MV-4-11 (cell line): ENCODE measurements at regions not wholly inside any gene's neighbourhood (a gene's known extent, or its start where the extent isn't known, plus 50 kb on each side); places are given as distances from the start of the nearest gene placed in this dataset.

Source experiments
- DNase-seq: peaks from one replicate; lab custom pipeline; 2025; lab: John Stamatoyannopoulos, UW

DNA sequence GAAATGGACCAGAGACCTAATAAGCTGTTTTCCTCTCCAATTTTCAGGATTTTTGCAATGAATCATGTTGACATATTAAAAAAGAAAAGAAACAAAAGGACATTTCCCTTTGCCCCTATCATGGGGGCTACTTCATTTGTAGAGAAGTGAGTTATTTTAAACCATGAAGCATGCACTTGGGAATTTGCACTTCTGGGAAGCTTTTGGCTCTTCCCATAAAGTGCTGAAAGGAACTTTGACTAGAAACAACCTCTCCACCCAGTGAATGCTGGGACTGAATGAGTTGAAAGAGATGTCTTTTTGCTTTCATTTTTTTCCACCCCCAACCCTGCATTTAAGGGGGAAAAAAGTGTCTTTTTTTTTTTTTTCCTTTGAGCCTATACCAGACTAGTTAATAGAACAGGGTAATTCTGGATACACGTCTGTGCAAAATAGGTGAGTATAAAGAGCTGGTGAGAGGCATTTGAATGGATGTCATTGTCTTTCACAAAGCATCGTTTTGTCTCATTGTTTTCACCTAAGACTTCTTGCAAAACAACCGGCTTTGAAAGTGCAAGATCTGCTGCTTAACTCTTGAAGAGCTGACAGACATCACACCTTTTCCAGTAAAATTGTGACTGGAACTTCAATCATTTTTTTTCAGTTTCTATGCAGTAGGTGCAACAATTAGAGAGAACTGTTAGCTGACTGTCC, 138.7 kb upstream of the BACH2 start:
- DNase-seq = no peak

DNA sequence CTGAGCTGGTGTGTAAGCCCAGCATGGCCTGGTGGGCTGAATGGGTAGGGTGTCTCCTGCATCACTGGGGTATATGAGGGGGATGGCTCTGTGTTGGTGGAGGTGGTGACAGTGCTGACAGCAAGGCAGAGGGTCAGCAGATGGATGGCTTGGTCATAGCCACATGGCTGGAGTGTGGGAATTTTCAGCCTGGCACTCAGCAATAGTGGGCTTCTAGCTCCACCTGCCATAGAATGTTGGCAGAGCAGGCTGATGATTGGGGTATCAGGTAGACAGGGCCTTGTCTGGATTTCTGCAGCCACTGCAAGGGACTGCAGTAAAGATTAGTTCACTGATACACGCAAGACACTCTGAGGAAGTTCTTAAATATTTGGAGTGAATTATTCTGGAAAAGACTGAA, 137.5 kb upstream of the BACH2 start:
- no peak for DNase-seq

DNA sequence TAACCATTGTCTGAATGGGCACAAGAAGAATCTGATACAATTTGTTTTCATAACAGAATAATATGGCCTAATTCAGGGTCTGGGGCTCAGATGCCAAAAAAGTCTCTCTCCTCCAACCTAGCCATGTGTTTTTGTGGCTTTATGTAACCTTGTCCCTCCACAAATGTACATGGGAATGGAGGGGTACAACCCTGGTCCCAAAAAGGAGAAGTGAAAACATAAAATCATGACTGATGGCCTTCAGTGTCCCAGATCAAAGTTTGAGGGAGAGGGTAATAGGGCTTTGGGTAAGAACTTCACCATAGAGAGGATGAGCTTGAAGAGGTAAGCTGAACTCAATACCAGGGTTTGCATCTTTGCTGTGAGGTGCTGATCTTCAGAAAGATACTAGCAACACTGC, 136.3 kb upstream of the BACH2 start:
- no peak for DNase-seq

DNA sequence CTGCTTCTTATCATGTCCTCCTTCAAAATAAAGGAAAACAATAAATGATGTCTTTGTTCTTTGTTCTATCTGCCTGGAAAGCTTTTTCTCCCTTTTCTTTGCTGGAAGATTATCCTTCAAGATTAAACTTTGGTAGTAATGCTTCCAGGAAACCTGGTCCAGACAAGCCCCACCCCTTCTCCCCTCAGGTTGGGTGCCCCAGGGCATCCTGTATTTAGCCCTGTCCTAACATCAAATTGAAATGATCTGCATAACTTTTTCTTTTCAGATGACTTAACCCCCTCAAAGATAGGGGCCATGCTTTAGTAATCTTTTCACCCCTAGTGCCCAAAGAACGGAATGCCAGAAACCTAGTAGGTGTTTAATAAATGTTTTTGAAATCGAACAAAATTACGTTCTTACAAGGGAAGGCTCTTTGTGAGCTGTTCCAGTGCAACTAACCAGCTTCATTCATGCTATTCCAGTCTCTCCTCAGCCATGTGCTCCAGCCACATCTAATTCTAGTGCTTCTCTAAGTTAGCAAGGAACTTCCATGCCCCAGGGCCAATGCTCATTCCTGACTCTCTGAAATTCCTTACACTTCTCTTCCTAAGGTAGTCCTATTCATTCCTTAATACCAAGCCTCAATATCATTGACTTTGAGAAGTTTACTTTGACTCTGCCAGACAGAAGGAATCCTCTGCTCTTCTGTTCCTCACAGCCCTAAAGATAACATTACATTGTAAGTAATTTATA, 135.6 kb upstream of the BACH2 start:
- DNase-seq = no peak

DNA sequence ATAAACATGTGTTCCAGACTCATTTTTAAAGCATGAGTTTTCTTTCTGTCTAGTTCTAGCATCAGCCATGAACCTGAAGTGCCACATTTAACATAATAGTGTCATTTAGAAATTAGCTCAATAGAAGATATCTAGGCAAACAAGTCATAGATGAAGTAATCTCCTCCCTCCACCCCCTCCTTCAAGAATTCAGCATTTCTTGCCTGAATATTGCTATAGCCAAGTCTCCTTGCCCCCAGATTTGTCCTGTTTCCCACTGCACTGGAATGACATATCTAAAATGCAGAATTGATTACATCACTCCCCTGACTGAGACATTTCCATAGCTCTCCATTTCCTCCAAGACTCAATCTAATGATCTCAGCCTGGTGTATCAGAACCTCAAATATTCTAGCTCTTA, 134.9 kb upstream of the BACH2 start:
- DNase-seq = no peak

DNA sequence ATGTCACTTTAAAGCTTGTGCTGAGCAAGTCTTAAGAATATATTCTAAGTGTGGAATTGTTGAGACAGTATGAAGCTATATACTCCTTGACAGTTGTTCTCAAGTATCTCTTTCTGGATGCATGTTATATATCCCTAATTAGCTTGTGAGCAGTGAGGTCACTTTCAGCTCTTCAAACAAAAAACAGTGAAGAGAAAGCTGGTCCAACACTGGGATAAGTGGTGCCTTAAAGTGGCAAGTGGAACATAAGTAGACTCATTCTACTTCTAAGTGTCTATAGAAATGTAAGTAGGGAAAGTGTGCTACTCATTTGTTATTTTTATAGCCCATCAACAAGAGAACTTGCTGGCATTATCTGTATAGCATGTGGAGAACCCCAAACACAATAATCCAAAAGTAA, 133.1 kb upstream of the BACH2 start:
- DNase-seq = no peak

DNA sequence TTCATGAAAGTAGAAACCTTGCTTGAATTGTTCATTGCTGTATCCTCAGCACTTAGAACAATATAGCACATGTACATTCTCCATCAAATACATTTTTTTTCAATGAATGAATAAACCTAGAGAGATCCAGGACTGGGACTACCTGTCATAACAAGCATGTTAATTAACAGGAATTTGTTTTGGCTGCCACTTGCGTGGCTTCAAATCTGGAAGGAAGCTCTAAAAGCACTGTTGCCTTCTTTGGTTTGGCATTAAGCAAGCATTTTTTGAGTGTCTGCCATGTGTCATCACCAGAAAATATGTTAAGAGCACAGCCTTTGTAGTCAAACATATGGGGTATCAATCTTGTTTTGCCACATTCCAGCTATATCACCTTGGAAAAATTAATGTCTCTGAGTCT, 131.9 kb upstream of the BACH2 start:
- DNase-seq = no peak

DNA sequence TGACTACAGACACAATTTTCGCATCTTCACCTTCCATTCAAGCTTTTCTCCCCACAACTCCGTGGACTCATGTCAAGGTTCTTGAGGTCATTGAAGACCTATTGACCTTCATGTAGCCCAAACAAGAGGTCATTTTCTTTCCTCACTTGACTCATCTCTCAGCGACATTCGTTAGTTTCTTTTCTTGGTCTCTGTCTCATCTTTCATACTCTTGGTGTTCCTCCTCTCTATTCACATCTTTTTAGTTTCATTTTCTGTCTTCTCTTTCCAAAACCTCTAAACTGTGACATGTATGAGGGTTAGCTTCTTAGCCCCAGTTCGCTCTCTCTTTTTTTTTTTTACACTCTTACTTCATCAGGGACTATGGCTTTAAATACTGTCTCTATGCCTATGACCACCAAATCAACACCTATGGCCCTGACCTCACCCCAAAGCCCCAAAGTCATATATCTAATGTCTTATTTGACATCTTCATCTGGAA, 128.6 kb upstream of the BACH2 start:
- DNase-seq = no peak

DNA sequence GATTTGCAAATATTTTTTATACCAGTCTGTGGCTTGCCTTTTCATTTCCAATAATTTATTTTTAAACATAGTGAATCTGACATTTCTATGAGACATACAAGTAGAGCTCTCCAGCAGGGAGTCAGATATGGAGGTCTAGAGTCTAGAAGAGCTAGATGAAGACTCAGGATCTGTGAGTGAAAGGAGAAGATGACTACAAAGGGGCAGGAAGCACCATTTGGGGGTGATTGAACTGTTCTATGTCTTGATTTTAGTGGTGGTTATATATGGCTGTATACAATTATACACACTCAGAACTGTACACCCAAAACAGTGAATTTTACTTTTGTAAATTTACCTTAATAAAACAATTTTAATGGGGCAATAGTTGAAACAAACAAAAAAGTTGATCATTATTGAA, 127.9 kb upstream of the BACH2 start:
- no peak for DNase-seq

DNA sequence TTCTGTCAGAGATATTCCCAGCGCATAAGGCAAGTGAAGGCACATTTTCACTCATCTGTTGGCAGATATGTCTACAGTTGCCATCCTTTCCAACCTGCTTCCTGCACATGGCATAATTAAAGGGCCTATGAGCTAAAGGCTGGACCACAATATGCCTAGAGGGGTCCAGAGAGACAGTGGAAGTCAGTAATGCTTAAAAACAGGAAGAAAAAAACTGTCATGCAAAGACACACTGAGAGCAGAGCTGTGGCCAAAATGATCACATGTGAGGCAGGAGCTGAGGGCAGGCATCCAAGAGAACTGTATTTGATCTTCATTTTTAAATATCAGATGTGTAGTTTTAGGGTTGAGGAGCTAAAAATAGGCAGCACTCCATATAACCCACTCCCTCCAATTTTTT, 125.0 kb upstream of the BACH2 start:
- DNase-seq = no peak

DNA sequence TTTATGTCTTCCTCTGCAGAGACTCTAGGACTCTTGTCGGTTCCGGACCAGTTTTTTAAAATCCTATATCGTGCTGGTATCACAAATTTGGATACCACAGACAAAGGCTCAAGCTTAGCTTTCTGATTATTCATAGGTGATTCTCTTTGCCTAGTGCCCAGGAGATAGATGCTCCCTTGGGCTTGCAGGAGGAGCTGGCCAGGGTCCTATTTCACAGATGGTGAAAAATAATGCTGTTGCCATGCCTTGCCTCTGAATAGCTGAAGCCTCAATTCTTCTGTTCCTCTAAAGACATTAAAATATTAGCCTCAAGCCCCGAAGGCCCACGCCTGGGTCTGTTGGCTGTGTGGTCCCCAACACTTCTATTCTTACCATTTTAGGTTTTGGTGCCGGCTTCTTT, 123.9 kb upstream of the BACH2 start:
- no peak for DNase-seq

DNA sequence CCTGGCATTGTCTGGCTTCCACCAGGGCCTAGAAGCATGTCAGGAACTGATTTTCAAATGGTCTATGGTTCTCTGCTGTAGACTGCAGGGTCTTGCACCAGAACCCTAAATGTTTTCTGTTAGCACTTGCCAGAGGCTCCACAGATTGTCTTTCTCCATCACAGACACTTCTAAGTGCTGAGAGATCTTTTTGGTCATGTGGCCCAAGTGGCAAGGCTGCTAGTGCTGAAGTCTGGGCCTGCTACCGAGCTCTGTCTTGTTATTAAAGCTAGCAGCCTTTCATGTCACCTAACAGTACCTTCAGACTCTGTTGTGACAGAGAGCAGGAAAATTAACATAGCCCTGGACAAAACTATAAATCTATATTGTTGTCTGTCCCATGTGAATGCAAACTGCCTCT, 120.7 kb upstream of the BACH2 start:
- DNase-seq = no peak

DNA sequence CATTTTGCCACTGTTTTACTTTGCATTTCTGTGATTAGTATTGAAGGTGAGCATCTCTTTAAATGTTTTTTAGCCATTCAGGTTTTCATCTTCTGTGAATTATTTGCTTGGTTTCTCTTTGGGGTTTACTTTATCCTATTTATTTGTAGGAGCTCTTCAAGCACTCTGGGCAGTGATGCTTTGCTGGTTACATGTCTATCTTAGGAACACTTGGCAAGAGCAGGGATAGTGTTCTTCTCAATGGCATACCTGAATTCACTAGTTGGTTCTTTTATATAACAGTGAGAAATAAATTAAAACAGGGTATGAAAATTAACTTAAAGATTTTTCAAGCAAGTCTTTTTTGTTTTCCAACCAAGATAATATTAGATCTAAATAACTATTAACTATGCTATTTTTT, 119.7 kb upstream of the BACH2 start:
- DNase-seq = no peak

DNA sequence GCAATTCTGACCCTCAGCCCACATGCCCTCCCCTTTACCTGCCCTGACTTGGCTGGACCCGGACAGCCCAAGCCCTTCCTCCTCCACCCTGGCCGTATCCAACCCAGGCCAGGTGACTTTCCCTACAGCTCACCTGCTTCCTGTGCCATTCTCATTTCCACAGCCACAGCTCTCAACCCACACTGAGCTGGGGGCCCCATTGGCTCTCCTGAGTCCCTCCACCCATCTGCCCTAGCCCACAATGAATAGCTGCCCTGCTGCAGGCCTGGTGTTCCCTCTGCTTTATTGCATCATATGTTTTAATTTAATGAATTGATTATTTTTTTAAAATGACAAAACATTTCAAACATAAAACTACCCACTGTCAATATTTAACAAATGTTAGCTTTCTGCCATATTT, 118.5 kb upstream of the BACH2 start:
- no peak for DNase-seq

DNA sequence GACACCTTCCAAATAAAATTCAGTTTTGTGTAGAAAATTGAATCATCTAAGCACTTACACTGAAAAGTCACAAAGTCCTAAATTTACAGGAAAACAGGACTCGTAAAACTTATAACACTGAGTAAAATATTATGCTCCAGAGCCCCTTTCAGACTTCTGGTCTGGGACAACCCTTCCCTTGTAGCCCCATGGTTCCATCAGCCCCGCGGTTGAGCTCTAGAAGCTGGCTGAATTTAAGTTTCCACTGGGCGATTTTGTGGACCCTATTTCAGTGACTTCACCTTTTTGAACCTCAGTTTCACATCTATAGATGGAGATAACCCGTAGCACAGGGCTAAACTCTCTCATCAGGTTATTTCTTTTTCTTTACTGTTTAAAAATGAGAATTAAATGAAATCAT, 117.7 kb upstream of the BACH2 start:
- no peak for DNase-seq

DNA sequence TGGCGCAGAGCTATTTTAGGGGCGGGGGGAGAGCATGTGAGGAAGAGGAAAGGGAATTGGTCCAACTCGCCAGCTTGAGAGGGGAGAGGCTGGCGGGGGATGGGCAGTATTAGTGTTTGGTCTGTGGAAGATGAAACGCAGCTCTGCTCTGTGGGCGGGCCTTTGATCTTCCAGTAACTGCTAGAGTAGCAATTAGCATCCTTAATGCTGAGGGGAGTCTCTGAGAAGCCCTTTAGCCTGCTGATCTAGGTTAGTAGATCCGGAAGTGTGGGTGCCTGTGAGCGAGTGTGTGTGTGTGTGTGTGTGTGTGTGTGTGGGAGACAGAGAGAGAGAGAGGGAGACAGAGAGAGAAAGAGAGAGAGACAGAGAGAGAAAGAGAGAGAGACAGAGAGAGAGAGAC, 117.2 kb upstream of the BACH2 start:
- DNase-seq = no peak

DNA sequence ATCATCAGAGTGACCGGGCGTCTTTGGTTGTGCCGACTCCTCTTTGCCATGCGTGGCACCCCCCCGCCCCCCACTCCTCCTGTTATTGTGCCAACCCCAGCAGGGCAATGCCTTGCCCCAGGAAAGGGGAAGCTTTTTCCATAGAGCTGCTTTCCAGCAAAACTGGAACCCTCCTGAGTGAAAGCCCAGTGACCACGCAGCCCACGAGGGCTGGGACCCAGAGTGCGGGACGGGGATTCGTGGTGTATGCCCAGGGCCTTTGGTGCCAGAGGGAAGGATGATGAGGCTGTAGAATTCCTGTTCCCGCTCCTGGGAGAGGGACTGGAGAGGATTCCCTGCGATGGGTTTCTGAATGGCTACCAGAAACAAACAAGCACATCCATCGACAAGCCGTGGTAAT, 116.8 kb upstream of the BACH2 start:
- DNase-seq = no peak

DNA sequence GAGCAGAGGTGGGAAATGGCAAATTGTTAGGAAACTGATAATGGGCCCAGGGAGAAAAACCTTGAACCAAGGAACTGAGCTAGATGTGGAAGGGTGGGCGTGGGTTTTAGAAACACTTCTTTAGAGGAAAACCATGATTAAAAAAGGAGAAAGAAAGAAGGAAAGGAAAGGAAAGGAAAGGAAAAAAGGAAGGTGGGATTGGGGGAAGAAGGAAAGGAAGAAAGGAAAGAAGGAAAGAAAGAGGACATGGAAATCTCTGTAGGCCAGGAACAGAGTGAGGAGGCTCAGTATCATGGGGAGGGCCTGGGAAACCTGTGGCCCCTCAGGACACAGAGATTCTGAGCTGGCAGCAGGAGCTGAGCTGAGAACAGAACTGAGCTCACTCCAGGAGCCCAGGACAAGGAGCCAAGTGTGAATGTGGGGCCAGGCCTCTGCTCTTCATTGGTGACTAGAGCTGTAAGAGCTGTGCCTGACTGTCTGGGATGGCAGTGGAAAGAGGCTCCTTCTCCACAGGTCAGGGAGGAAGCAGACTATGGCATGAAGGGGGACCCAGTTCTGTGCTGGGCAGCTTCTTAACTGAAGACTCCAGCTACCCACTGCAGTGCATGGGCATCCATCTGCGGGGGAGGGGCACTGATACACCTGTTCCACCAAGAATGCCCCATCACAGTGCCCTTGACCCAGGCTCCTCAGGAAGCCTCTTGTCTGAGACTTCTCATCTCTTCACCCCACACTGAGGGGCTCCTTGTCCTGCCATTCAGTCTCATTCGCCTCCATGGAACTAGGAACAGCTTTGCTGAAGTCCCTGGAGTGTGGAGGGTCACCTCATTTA, 116.1 kb upstream of the BACH2 start:
- DNase-seq = no peak

DNA sequence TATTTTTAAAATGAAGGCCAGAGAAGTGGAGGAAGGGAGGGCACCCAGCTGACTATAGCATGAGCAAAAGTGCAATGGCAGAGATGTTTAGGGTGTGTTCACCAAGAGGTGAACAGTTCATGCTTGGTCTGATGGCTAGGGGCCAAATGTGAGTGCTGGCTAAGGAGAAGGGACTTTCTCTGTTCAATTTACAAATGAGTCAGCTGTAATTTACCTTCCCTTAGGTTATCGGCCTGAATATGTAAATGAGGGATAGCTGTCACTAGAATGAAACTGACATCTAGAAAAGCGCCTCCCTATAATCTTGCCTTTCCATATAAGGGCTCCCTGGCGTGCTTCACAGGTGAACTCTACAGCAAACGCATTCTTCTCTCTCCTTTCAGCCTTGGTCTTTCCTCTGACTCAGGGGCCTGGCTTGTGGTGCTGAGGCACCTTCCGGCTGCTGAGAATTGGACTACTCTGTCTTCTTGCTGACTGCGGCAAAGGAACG, 114.7 kb upstream of the BACH2 start:
- DNase-seq = no peak

DNA sequence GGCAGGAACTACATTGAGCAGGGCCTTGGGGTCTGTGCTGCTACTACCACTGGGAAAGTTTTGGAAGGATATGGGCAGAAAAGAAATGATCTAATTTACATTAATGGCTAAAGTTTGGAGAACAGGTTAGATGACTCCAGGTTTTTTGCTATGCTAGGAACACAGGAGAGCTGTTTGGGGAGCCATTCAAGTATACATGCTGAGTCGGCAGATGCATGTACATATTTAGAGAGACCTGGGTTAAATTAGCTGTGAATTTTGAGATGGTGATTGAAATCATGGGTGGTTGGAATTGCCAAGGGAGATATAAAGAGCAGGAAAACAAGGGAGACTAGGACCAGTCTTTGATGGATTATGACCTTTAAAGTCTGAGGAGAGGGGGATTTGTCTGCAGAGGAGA, 113.1 kb upstream of the BACH2 start:
- DNase-seq = no peak

DNA sequence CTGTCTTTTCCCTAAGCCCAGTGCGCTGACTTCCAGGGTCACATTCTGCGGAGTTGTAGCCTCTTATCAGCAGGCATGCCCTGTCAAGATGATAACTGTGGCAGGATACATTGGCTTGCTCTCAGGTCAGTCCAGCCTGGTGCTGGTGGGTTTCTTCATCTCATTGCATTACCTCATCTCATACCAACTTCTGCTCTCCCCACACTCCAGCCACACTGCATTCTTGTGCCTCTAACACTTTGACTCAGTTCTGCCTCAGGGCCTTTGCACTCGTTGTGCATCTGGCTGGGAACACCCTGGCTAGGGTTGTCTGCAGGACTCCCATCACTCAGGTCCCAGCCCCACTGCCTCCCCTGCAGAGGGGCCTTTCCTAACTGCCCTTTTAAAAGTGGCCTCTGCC, 110.3 kb upstream of the BACH2 start:
- DNase-seq = no peak

DNA sequence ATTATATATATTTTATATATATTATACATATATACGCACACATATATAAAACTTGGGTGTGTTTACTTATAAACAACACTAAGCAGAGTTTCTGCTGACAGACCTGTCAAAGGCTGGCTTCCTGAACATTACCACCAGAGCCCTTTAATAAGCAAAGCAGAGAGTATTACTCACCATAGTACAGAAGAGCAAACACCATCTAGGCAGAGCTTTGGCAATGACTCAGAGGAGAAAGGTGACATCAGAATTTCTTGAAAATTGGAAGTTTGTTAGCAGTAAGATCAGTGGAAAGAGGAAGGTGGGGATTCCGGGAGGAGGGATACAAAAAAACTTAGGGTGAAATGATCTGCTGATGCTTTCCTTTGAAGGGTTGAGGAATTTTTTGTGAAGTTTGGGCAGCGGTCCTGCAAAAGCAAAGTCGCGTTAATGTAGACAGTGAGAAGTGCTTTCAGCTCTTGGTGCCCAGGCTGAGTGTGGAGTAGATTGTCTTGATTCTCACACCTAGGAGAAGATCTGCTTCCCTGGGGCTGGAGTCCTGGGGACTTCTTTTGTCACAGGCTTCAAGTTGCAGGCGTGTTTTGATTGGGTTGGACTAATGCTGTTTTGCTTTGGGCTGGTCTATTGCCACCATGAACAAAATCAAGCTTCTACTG, 109.6 kb upstream of the BACH2 start:
- no peak for DNase-seq
